Trophoblast cell (in vitro differentiated cells and primary cell): ENCODE measurements at regions not wholly inside any gene's neighbourhood (a gene's known extent, or its start where the extent isn't known, plus 50 kb on each side); places are given as distances from the start of the nearest gene placed in this dataset.

Experiments used
- DNase-seq, 2 donors: peaks; one replicate each; pipeline ENCODE4 v3.0.0-alpha.2; 2016
- H2AFZ ChIP-seq: 2 replicates; pipeline ENCODE4 v1.6.1; 2013; ENCODE audit warnings: low read length, moderate library complexity, mild to moderate bottlenecking; ENCODE audit not compliant: insufficient read depth, poor library complexity
- H2AK5ac ChIP-seq: 2 replicates; pipeline ENCODE4 v1.6.1; 2013; ENCODE audit warnings: mild to moderate bottlenecking, low read length
- H2BK120ac ChIP-seq: 2 replicates; pipeline ENCODE4 v1.6.1; 2013; ENCODE audit warnings: low read length, mild to moderate bottlenecking, moderate library complexity; ENCODE audit not compliant: insufficient read depth, poor library complexity
- H2BK12ac ChIP-seq: 2 replicates; pipeline ENCODE4 v1.6.1; 2013; ENCODE audit warnings: mild to moderate bottlenecking, low read length, moderate library complexity
- H2BK5ac ChIP-seq: 2 replicates; pipeline ENCODE4 v1.6.1; 2013; ENCODE audit warnings: low read length, low read depth, moderate library complexity, mild to moderate bottlenecking; ENCODE audit not compliant: poor library complexity
- H3K14ac ChIP-seq: 2 replicates; pipeline ENCODE4 v1.6.1; 2013; ENCODE audit warnings: mild to moderate bottlenecking, low read length
- H3K18ac ChIP-seq: 2 replicates; pipeline ENCODE4 v1.6.1; 2013; ENCODE audit warnings: mild to moderate bottlenecking, low read length
- H3K23ac ChIP-seq: 2 replicates; pipeline ENCODE4 v1.6.1; 2013; ENCODE audit warnings: low read length
- H3K27ac ChIP-seq: 2 replicates; pipeline ENCODE4 v1.5.1; 2013; ENCODE audit warnings: low read depth, mild to moderate bottlenecking, inconsistent platforms, low read length, moderate library complexity
- H3K27me3 ChIP-seq: 2 replicates; pipeline ENCODE4 v1.6.1; 2013; ENCODE audit warnings: inconsistent platforms, mild to moderate bottlenecking, low read length, moderate library complexity; ENCODE audit not compliant: insufficient read depth
- H3K36me3 ChIP-seq, 2 experiments: 1 replicate in 1 of 2; 2 replicates in 1 of 2; pipeline ENCODE4 v1.6.1; 2013; ENCODE audit warnings: low read length in 2 of 2, mild to moderate bottlenecking in 2 of 2, moderate library complexity in 1 of 2; ENCODE audit not compliant: insufficient read depth in 2 of 2, control insufficient read depth in 1 of 2
- H3K4ac ChIP-seq: 2 replicates; pipeline ENCODE4 v1.6.1; 2013; ENCODE audit warnings: low read depth, mild to moderate bottlenecking, low read length, moderate library complexity
- H3K4me1 ChIP-seq, 2 experiments: 1 replicate in 1 of 2; 2 replicates in 1 of 2; pipeline ENCODE4 v1.6.1; 2013; ENCODE audit warnings: low read length in 2 of 2, mild to moderate bottlenecking in 2 of 2, moderate library complexity in 1 of 2; ENCODE audit not compliant: insufficient read depth in 2 of 2, control insufficient read depth in 1 of 2
- H3K4me2 ChIP-seq: 2 replicates; pipeline ENCODE4 v1.6.1; 2013; ENCODE audit warnings: inconsistent platforms, mild to moderate bottlenecking, low read length, moderate library complexity
- H3K4me3 ChIP-seq: 2 replicates; pipeline ENCODE4 v1.5.1; 2013; ENCODE audit warnings: mild to moderate bottlenecking, low read depth, low read length, inconsistent platforms
- H3K79me1 ChIP-seq: one replicate; pipeline ENCODE4 v1.6.1; 2013; ENCODE audit warnings: low read length
- H3K79me2 ChIP-seq: 2 replicates; pipeline ENCODE4 v1.6.1; 2013; ENCODE audit warnings: low read length, mild to moderate bottlenecking; ENCODE audit not compliant: control insufficient read depth, insufficient read depth, poor library complexity
- H3K9ac ChIP-seq: 2 replicates; pipeline ENCODE4 v1.6.1; 2013; ENCODE audit warnings: mild to moderate bottlenecking, low read length
- H3K9me3 ChIP-seq: 2 replicates; pipeline ENCODE4 v1.6.1; 2013; ENCODE audit warnings: low read depth, mild to moderate bottlenecking, control low read depth, inconsistent platforms, low read length; ENCODE audit not compliant: insufficient read depth
- H4K12ac ChIP-seq: 2 replicates; pipeline ENCODE4 v1.6.1; 2013; ENCODE audit warnings: low read depth, mild to moderate bottlenecking, low read length, moderate library complexity
- H4K8ac ChIP-seq: 2 replicates; pipeline ENCODE4 v1.6.1; 2013; ENCODE audit warnings: low read depth, mild to moderate bottlenecking, low read length, moderate library complexity
- H4K91ac ChIP-seq: one replicate; pipeline ENCODE4 v1.6.1; 2013; ENCODE audit warnings: low read depth, mild to moderate bottlenecking, low read length, moderate library complexity
- WGBS: extraction: QIAGEN DNeasy Blood & Tissue Kit; methylation state at CpG from one replicate; pipeline ENCODE4 v1.1.7; 2013; ENCODE audit warnings: missing lambda C conversion rate; ENCODE audit not compliant: insufficient read length, insufficient coverage; ENCODE audit errors: extremely low coverage; 5-methylcytosine and 5-hydroxymethylcytosine counted together

GRCh38 chr2:5953525-5953924, 261.3 kb downstream of the SOX11 start:
- no peak overlapping the region for H4K8ac ChIP-seq
- no CpG with 5 or more reads among the region's 1 CpG for WGBS

GRCh38 chr2:5954509-5954908, 262.3 kb downstream of the SOX11 start:
- no peak overlapping the region for H3K23ac ChIP-seq
- H2BK12ac ChIP-seq = no peak overlapping the region
- H2BK120ac ChIP-seq = no peak overlapping the region
- H3K4me1 ChIP-seq = no peaks in the 10 kb centered on the region
- no peak overlapping the region for H3K4ac ChIP-seq
- DNase-seq = no peak
- no peak overlapping the region for H3K9ac ChIP-seq
- no peaks in the 10 kb centered on the region for H3K79me2 ChIP-seq
- no peak overlapping the region for H3K18ac ChIP-seq
- H2BK5ac ChIP-seq = no peak overlapping the region
- no peak overlapping the region for H3K4me3 ChIP-seq
- H2AFZ ChIP-seq = no peak overlapping the region
- no peak overlapping the region for H3K27ac ChIP-seq
- H2AK5ac ChIP-seq = no peak overlapping the region
- no peaks in the 10 kb centered on the region for H3K79me1 ChIP-seq
- H3K14ac ChIP-seq = no peak overlapping the region
- no peaks in the 10 kb centered on the region for H3K27me3 ChIP-seq
- H4K12ac ChIP-seq = no peak overlapping the region
- no peaks in the 10 kb centered on the region for H3K36me3 ChIP-seq
- peaks cover 1% of the 10 kb centered on the region for H3K9me3 ChIP-seq
- WGBS = no CpG with 5 or more reads among the region's 5 CpGs
- H4K8ac ChIP-seq = no peak overlapping the region
- H3K4me2 ChIP-seq = no peak overlapping the region
- no peak overlapping the region for H4K91ac ChIP-seq

More at GRCh38 chr2:5953525-5953924, 261.3 kb downstream of the SOX11 start:
- Histone ChIP-seq H2AK5ac (no peak overlapping the region), H3K27me3 (no peaks in the 10 kb centered on the region), H3K23ac (no peak overlapping the region), H4K91ac (no peak overlapping the region), H4K12ac (no peak overlapping the region), H3K79me1 (no peaks in the 10 kb centered on the region), H2BK5ac (no peak overlapping the region), H3K9me3 (peaks cover 1% of the 10 kb centered on the region), H3K9ac (no peak overlapping the region), H3K4me2 (no peak overlapping the region), H2AFZ (no peak overlapping the region), H3K14ac (no peak overlapping the region), H3K4ac (no peak overlapping the region), H3K79me2 (no peaks in the 10 kb centered on the region), H2BK120ac (no peak overlapping the region), H3K4me3 (no peak overlapping the region), H3K36me3 (no peaks in the 10 kb centered on the region), H3K27ac (no peak overlapping the region), H2BK12ac (no peak overlapping the region), H3K4me1 (no peaks in the 10 kb centered on the region), H3K18ac (no peak overlapping the region)
- no peak for DNase-seq

- no peaks in the 10 kb centered on the region for H3K36me3 ChIP-seq
- H2AFZ ChIP-seq = no peak overlapping the region
- peaks cover 1% of the 10 kb centered on the region for H3K9me3 ChIP-seq
- H3K9ac ChIP-seq = no peak overlapping the region
- no peak overlapping the region for H2BK120ac ChIP-seq
- no peak overlapping the region for H2BK5ac ChIP-seq
- H2AK5ac ChIP-seq = no peak overlapping the region
- no peaks in the 10 kb centered on the region for H3K4me1 ChIP-seq
- H4K8ac ChIP-seq = no peak overlapping the region
- no peak overlapping the region for H4K12ac ChIP-seq
- no peak overlapping the region for H3K4me2 ChIP-seq
- DNase-seq = no peak
- H3K79me1 ChIP-seq = no peaks in the 10 kb centered on the region
- no peak overlapping the region for H4K91ac ChIP-seq
- no peak overlapping the region for H3K14ac ChIP-seq
- no peak overlapping the region for H3K4me3 ChIP-seq
- H3K27me3 ChIP-seq = no peaks in the 10 kb centered on the region
- H3K18ac ChIP-seq = no peak overlapping the region
- H3K27ac ChIP-seq = no peak overlapping the region
- H3K23ac ChIP-seq = no peak overlapping the region
- no peak overlapping the region for H3K4ac ChIP-seq
- no peaks in the 10 kb centered on the region for H3K79me2 ChIP-seq
- H2BK12ac ChIP-seq = no peak overlapping the region
Observed at GRCh38 chr2:5955921-5956320, 263.7 kb downstream of the SOX11 start.

- no peak overlapping the region for H2BK5ac ChIP-seq
- no peak overlapping the region for H2BK12ac ChIP-seq
- no peak overlapping the region for H3K18ac ChIP-seq
- no peak overlapping the region for H2AFZ ChIP-seq
- no peak overlapping the region for H3K14ac ChIP-seq
- no peak overlapping the region for H3K23ac ChIP-seq
- H4K91ac ChIP-seq = no peak overlapping the region
- H2BK120ac ChIP-seq = no peak overlapping the region
- no peak overlapping the region for H3K27ac ChIP-seq
- H3K79me1 ChIP-seq = no peaks in the 10 kb centered on the region
- no peaks in the 10 kb centered on the region for H3K36me3 ChIP-seq
- no CpG with 5 or more reads among the region's 6 CpGs for WGBS
- no peak overlapping the region for H3K4ac ChIP-seq
- no peak overlapping the region for H4K12ac ChIP-seq
- H3K27me3 ChIP-seq = no peaks in the 10 kb centered on the region
- H3K9ac ChIP-seq = no peak overlapping the region
- H3K4me1 ChIP-seq = no peaks in the 10 kb centered on the region
- no peak for DNase-seq
- H3K9me3 ChIP-seq = no peaks in the 10 kb centered on the region
- no peaks in the 10 kb centered on the region for H3K79me2 ChIP-seq
- no peak overlapping the region for H3K4me2 ChIP-seq
- no peak overlapping the region for H4K8ac ChIP-seq
- H3K4me3 ChIP-seq = no peak overlapping the region
- H2AK5ac ChIP-seq = no peak overlapping the region
Observed at GRCh38 chr2:5959836-5960820, 267.9 kb downstream of the SOX11 start.
